AML-193 (cell line): ENCODE measurements at regions not wholly inside any gene's neighbourhood (a gene's known extent, or its start where the extent isn't known, plus 50 kb on each side); places are given as distances from the start of the nearest gene placed in this dataset.

ENCODE experiments used
- DNase-seq, 2 experiments: peaks; one replicate each; lab custom pipeline; 2025; lab: John Stamatoyannopoulos, UW

DNA sequence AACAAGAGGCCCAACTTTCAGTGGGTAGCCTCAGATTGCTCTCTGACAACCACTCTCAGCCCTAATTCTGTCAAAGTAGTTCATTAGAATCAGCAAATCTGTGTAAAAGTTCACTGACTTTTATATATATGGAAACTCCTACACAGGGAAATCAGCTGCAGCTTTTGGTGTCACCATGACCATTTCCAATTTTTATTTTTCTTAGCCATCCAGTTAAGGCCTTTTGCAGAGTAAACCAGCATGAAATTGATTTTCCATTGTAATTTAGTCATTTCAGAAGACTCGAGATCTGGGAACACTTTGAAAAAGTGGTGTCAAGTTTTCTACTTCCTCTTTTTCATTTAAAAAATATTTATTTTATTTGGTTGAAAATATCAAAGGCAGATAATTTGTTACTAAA lies 263.2 kb downstream of the TMEM182 start:
- no peak for DNase-seq

DNA sequence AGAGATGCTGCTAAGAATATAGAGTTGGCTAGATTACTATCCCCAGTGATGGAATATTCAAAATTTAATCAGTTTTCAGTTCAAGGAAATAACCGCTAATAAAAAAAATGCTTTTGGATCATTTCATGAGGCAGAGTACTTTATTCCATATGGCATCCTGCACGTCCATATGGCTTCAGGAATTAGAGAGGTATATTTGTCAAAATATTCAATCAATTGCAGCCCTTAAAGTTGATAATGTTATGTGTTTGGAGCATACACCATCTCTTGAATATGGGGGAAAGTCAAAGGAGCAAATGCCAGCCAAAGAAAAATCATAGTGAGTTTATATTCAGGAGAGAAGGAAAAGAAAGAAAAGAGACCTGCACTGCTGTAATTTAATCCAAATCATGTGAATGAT lies 266.4 kb downstream of the TMEM182 start:
- no peak for DNase-seq
